ENCODE measurements at regions not wholly inside any gene's neighbourhood (a gene's known extent, or its start where the extent isn't known, plus 50 kb on each side); places are given as distances from the start of the nearest gene placed in this dataset.

- TF ChIP-seq CTCF (IDR thresholded peaks at IDR 0.05) = no peak
- no peak for TF ChIP-seq POLR2AphosphoS5 (IDR thresholded peaks at IDR 0.05)
- no peak for TF ChIP-seq POLR2A (IDR thresholded peaks at IDR 0.05)
Measured at GRCh38 chr9:120292606-120293005, 287.4 kb downstream of the CDK5RAP2 start.
